Endodermal cell (in vitro differentiated cells): ENCODE measurements at regions not wholly inside any gene's neighbourhood (a gene's known extent, or its start where the extent isn't known, plus 50 kb on each side); places are given as distances from the start of the nearest gene placed in this dataset.

Experiments used
- DNase-seq: peaks from one replicate; pipeline ENCODE4 v3.0.0-alpha.2; 2017
- H3K27ac ChIP-seq: 2 replicates; pipeline ENCODE4 v1.5.1; 2013; ENCODE audit warnings: mild to moderate bottlenecking, low read depth, low read length, moderate library complexity
- H3K27me3 ChIP-seq: 2 replicates; pipeline ENCODE4 v1.6.1; 2013; ENCODE audit warnings: mild to moderate bottlenecking, low read length, moderate library complexity; ENCODE audit not compliant: insufficient read depth, control insufficient read depth, poor library complexity, severe bottlenecking
- H3K36me3 ChIP-seq: 2 replicates; pipeline ENCODE4 v1.7.0; 2013; ENCODE audit warnings: mild to moderate bottlenecking, low read length, moderate library complexity; ENCODE audit not compliant: control insufficient read depth, insufficient read depth
- H3K4me1 ChIP-seq: one replicate; pipeline ENCODE4 v1.7.0; 2013; ENCODE audit warnings: low read length; ENCODE audit not compliant: control insufficient read depth, insufficient read depth
- H3K4me3 ChIP-seq: 2 replicates; pipeline ENCODE4 v1.5.1; 2013; ENCODE audit warnings: mild to moderate bottlenecking, low read length, moderate library complexity
- H3K9ac ChIP-seq: 2 replicates; pipeline ENCODE4 v1.6.1; 2013; ENCODE audit warnings: mild to moderate bottlenecking, low read length, moderate library complexity; ENCODE audit not compliant: poor library complexity, severe bottlenecking; ENCODE audit errors: extremely low read depth
- H3K9me3 ChIP-seq: 2 replicates; pipeline ENCODE4 v1.6.1; 2013; ENCODE audit warnings: mild to moderate bottlenecking, low read length, moderate library complexity; ENCODE audit not compliant: control insufficient read depth
- H3K27ac Mint-ChIP-seq: 2 replicates; pipeline ENCODE4 v1.8.0; 2020; ENCODE audit warnings: mixed read lengths
- H3K27me3 Mint-ChIP-seq: 2 replicates; pipeline ENCODE4 v1.8.0; 2021; ENCODE audit warnings: mild to moderate bottlenecking, mixed read lengths; ENCODE audit not compliant: insufficient read depth
- H3K36me3 Mint-ChIP-seq: 2 replicates; pipeline ENCODE4 v1.8.0; 2020; ENCODE audit warnings: low read depth, mixed read lengths
- H3K4me1 Mint-ChIP-seq: 2 replicates; pipeline ENCODE4 v1.8.0; 2020; ENCODE audit warnings: mixed read lengths
- H3K4me3 Mint-ChIP-seq: 2 replicates; pipeline ENCODE4 v1.8.0; 2020; ENCODE audit warnings: mild to moderate bottlenecking, moderate library complexity, mixed read lengths
- H3K9me3 Mint-ChIP-seq: 2 replicates; pipeline ENCODE4 v1.8.0; 2020; ENCODE audit warnings: mild to moderate bottlenecking, mixed read lengths
- WGBS, 2 experiments: methylation state at CpG; one replicate each; pipeline versions ENCODE4 v1.1.5 to v1.1.7; 2013; ENCODE audit warnings: missing lambda C conversion rate in 2 of 2, mixed read lengths in 1 of 2; ENCODE audit not compliant: insufficient coverage in 1 of 2, insufficient read length in 1 of 2; 5-methylcytosine and 5-hydroxymethylcytosine counted together
- TF ChIP-seq, protein P1 (sequence below): fragments of 200-600 bp; sonication (generic); conservative IDR thresholded peaks from 2 replicates; pipeline ENCODE4 v1.5.0; 2021; ENCODE audit warnings: antibody characterized with exemption, mild to moderate bottlenecking

DNA sequence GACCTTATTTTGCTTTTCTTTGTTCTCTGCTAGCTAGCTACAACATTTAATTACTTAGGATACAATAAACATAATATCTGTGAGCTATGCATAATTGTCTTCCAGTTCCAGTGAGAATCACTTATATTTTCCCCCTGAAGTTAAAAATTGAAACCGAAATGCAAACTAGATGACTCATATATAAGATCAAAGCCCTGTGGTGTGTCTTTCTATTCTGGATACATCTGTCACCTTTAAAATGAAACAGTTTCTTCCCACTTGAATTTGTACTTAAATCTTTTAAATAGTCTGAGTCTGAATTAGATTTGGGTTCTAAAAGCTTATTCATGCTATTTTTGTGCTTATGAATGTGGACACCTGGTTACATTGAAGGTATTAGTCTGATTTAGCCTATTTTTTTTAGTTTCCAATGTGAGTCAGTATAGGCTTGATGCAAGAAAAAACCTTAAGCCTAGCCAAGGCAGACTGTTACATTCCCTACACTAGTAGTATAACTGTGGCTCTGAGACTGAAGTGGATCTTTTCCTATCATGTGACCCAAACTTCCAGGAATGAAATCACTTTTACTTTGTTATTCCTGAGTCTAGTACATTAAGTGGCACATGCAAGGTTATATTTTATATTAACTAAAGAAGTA is 703.5 kb upstream of the RGMB start:
- Mint-ChIP-seq H3K4me3 (no peak overlapping the region), H3K27ac (no peak overlapping the region), H3K9me3 (peaks cover 6% of the 10 kb centered on the region), H3K4me1 (peaks cover 14% of the 10 kb centered on the region), H3K27me3 (no peaks in the 10 kb centered on the region), H3K36me3 (peaks cover 15% of the 10 kb centered on the region)
- H3K9ac ChIP-seq = no peak overlapping the region
- H3K4me3 ChIP-seq = no peak overlapping the region
- H3K36me3 ChIP-seq = no peaks in the 10 kb centered on the region
- no peak for DNase-seq
- 0% methylated on average over 1 of the region's 1 CpG; no CpG with 5 or more reads in 1 of the 2 experiments for WGBS, 2 experiments
- no peaks in the 10 kb centered on the region for H3K27me3 ChIP-seq
- peaks cover 10% of the 10 kb centered on the region for H3K9me3 ChIP-seq
- H3K27ac ChIP-seq = no peak overlapping the region
- no peaks in the 10 kb centered on the region for H3K4me1 ChIP-seq
- TF ChIP-seq, protein P1, sequence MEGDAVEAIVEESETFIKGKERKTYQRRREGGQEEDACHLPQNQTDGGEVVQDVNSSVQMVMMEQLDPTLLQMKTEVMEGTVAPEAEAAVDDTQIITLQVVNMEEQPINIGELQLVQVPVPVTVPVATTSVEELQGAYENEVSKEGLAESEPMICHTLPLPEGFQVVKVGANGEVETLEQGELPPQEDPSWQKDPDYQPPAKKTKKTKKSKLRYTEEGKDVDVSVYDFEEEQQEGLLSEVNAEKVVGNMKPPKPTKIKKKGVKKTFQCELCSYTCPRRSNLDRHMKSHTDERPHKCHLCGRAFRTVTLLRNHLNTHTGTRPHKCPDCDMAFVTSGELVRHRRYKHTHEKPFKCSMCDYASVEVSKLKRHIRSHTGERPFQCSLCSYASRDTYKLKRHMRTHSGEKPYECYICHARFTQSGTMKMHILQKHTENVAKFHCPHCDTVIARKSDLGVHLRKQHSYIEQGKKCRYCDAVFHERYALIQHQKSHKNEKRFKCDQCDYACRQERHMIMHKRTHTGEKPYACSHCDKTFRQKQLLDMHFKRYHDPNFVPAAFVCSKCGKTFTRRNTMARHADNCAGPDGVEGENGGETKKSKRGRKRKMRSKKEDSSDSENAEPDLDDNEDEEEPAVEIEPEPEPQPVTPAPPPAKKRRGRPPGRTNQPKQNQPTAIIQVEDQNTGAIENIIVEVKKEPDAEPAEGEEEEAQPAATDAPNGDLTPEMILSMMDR = no peak

DNA sequence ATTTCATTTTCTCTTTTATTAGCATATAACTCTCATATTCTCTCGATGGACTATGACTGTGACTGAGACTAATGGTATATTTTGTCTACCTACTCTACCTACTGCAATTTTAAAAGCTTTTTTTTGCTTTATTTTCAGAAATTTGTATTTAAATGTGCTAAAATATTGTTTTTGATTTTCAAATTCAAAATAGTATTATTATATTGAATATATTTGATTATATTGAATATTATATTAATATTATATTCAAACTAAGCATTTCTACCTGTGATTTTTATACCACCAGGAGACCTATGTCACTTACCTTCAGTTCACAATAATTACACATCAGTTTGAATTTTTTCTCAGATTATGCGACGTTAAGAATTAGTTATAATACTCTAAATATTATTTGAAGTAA is 700.5 kb upstream of the RGMB start:
- Mint-ChIP-seq H3K4me1 (peaks cover 18% of the 10 kb centered on the region), H3K4me3 (no peak overlapping the region), H3K9me3 (peaks cover 7% of the 10 kb centered on the region), H3K36me3 (peaks cover 18% of the 10 kb centered on the region), H3K27me3 (no peaks in the 10 kb centered on the region), H3K27ac (no peak overlapping the region)
- WGBS, 2 experiments = 100% methylated on average over 1 of the region's 3 CpGs; no CpG with 5 or more reads in 1 of the 2 experiments
- TF ChIP-seq, protein P1 = no peak
- no peak for DNase-seq
- Histone ChIP-seq H3K4me1 (no peaks in the 10 kb centered on the region), H3K27ac (no peak overlapping the region), H3K27me3 (no peaks in the 10 kb centered on the region), H3K9ac (no peak overlapping the region), H3K4me3 (no peak overlapping the region), H3K36me3 (no peaks in the 10 kb centered on the region), H3K9me3 (peaks cover 8% of the 10 kb centered on the region)

DNA sequence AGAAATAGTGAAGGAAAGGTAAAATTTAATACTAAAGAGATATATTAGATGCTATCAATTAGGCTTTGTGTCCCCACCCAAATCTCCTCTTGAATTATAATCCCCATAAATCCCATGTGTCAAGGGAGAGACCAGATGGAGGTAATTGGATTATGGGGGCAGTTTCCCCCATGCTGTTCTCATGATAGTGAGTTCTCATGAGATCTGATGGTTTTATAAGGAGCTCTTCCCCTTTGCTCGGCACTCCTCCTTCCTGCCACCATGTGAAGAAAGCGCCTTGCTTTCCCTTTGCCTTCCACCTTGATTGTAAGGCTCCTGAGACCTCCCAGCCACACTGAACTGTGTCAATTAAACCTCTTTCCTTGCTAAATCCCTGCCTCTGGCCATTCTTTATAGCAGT is 697.0 kb upstream of the RGMB start:
- H3K4me1 Mint-ChIP-seq = peaks cover 16% of the 10 kb centered on the region
- TF ChIP-seq, protein P1 = no peak
- H3K36me3 Mint-ChIP-seq = peaks cover 17% of the 10 kb centered on the region

More for the DNA sequence above, 697.0 kb upstream of the RGMB start:
- H3K9ac ChIP-seq = no peak overlapping the region
- H3K9me3 ChIP-seq = peaks cover 5% of the 10 kb centered on the region
- H3K36me3 ChIP-seq = no peaks in the 10 kb centered on the region
- H3K4me1 ChIP-seq = no peaks in the 10 kb centered on the region
- 86 to 100% methylated on average over 1 to 2 of the region's 2 CpGs for WGBS, 2 experiments
- H3K4me3 Mint-ChIP-seq = no peak overlapping the region
- peaks cover 19% of the 10 kb centered on the region for H3K9me3 Mint-ChIP-seq
- H3K4me3 ChIP-seq = no peak overlapping the region
- no peak overlapping the region for H3K27ac ChIP-seq
- no peak overlapping the region for H3K27ac Mint-ChIP-seq
- no peak for DNase-seq
- H3K27me3 ChIP-seq = no peaks in the 10 kb centered on the region
- H3K27me3 Mint-ChIP-seq = no peaks in the 10 kb centered on the region
